ENCODE measurements at regions not wholly inside any gene's neighbourhood (a gene's known extent, or its start where the extent isn't known, plus 50 kb on each side); places are given as distances from the start of the nearest gene placed in this dataset.

- no peak for DNase-seq (ENCODE audit: low read depth)
These were observed 64.2 kb downstream of the GJA1 start for GRCh38 chr6:121499666-121500065.

DNA sequence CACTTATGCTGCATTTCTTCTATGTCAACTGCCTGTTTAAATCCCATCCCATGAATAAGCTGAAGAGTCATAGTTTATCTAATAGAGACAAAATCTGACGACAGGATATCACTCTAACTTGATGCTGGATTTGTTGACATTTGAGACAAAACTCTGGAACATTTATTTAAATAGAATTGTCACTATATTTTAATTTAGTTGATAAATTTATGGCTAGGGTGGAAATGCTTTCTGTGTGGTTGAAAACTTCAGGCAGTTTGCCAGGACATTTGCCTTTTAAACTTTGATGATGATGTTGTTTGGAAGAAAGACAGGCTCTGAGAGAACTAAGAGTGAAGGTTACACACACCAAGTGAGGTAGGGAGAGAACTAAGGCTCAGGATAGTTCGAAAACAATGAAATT lies 68.1 kb downstream of the GJA1 start:
- DNase-seq (ENCODE audit: low read depth): no peak

- peak; percentile 62 for DNase-seq (ENCODE audit: low read depth)
These were observed 68.8 kb downstream of the GJA1 start for GRCh38 chr6:121504227-121504626.

DNA sequence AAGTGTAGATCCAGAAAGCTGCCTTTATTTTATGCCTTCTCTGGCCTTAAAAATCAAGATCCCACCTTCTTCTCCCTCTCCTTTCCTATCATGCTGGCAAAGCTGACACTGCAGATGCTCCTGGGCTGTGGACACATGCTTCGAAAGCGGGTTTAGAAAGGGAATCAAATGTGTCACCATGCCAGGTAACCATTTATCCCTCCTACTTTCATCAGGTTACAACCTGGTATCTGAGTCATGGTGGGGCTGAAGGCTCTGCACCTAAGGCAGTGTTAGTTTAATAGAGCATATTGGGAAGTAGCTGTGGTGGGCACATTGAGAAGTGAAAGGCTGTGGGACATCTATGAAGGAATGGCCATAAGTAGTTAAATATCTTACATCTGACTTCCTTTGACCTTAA lies 69.8 kb downstream of the GJA1 start:
- no peak for DNase-seq (ENCODE audit: low read depth)

DNA sequence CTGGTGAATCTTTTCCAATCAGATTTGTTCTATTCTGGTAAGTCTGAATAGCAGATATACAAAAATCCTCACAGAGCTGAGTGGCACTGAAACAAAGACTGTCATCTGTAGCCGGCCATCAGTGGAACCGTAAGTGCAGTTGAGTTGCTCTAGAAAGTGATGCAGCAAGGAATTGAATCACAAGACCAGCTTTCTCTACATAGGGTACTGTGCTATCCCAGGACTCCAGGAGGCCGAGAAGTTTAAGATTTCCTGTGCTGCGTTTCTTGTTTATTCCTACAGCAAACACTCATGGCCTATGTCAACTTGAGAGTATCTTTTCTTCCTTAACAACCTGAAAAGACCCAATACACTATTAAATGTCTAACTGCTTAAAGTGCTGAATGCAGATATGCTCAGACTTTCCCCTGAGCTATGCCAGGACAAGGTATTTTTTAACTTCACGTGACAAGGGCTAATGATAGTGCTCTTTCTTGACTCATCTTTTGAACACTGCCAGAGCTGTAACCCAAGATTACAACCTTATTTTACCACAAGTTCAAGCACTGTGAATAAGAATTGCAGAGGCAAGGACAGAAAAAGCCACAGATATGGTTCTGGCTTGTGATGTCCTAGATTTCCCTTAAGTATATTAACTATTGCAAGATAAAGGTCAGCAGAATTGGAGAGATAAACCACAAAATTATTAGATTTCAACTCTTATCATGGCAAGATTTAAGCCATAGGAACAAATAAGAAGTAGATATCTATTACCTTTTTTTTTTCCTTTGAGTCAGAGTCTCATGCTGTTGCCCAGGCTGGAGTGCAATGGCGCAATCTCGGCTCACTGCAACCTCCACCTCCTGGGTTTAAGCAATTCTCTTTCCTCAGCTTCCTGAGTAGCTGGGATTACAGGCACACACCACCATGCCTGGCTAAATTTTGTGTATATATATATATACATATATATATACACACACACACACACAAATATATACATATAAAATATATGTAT lies 71.6 kb downstream of the GJA1 start:
- DNase-seq (ENCODE audit: low read depth): peak; percentile 51

DNA sequence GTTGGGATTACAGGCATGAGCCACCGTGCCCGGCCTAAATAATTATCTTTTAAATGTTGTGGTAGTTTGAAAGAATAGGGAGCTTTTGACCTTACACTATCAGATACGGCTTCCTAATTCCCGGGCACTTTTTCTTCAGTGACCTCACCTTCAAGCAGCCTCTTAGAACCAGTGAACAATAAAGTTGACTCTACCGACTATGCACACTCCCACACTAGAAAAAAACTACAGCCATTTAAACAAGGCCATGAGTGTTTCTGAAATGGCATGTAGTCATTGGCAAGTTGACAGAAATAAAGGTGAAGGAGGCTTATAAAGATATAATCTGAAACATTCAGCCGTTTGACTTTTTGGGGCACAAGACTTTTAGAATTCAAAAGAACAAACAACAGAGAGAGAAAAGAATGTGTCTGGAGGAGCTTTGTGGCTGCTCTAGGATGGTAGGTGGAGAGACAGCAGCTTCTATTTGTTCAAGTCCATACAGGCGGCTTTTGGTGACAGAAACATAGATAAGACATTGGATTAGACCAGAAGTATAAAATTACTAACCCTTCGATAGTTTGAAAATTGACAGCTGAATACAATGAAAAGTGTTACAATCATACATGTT lies 75.2 kb downstream of the GJA1 start:
- peak; percentile 47 for DNase-seq (ENCODE audit: low read depth)

DNA sequence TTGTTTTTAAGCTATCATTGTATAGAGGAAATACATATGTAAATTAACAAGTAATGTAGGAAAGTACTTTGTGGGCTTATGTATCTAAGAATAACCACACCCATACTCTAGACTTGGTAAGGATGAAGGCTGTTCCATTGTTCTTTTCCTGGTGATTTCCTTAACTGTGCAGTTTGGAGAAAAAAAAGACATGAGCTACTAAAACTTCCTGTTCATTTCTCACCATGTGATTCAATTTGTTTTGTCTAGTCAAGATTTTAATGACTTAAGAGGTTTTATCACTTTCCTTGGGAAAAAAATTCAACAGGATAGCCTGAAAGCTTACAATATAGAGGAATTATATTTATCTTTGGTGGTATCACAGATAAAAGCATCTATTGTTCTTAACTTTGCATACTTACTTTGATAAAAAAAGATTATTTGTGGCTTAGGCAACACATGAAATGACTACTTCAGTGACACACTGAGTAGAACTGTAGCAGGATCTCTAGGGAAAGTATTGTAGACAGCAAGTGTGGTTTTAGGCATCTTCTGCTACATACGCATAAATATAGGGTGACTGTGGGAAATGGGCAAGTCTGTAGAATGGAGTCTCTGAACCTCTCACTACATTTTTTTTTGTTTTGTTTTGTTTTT lies 80.3 kb downstream of the GJA1 start:
- peak; percentile 57 for DNase-seq (ENCODE audit: low read depth)

DNA sequence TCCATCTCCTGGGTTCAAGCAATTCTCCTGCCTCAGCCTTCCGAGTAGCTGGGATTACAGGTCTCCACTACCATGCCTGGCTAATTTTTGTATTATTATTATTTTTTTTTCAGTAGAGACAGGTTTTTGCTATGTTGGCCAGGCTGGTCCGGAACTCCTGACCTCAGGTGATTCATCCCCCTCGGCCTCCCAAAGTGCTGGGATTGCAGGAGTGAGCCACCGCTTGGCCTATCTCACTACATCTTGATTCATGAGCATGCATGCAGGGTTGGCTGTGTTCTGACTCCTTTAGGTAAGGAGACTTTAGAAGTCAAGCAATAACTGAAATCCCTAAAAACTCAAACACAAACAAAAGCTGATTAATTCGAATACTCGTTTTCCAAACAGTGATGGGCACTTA lies 80.9 kb downstream of the GJA1 start:
- DNase-seq (ENCODE audit: low read depth): peak; percentile 72

DNA sequence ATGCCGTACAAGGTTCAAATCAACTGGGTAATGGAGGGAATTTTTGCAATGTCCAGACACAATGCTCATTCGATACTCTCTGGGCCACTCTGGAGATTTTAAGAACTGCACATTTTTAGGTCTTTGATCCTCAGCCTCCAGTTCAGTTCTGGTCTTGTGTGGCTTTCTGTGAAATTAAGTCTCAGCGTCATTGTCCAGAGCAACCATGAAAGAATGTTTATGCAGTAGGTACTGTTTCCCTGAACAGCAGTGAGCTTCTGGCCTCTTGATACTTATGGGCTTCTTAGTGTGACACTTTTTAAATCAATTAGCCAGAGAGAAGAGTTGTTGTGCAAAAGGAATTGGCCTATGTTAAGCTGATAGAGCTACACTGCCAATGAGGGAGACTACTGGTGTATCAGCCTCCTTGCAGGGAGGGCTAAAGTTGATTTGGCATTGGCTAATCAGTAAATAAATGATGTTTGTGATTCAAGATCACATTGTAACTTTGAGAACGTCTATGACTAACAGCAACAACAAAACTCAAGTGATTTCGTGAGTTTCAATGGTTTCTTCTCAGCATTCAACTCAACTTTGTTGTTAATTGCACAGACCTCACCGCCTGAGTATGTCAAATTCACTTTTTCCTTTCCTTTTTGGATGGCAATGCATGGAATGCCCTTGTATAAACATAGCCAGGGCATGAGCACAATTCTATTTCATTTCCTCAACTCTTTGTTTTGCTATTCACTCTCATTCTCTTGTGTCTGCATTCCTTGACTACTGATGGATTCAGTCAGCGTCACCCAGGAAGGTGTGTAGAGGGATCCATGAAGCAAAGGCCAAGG lies 85.1 kb downstream of the GJA1 start:
- peak; percentile 80 for DNase-seq (ENCODE audit: low read depth)

DNA sequence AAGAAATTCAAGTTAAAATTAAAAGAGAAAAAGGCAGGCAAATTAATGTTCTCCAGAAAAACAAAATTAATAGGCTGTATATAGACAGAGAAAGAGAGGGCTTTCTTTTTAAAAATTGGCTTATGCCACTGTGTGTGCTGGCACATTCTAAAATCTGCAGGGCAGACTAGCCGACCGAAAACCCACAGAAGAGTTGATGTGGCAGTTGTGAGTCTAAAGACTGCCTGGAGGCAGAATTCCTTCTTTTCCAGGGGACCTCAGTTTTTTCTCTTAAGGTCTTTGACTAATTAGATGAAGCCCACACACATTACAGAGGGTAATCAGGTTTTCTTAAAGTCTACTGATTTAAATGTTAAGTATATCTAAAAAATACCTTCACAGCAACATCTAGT lies 85.7 kb downstream of the GJA1 start:
- DNase-seq (ENCODE audit: low read depth): no peak

DNA sequence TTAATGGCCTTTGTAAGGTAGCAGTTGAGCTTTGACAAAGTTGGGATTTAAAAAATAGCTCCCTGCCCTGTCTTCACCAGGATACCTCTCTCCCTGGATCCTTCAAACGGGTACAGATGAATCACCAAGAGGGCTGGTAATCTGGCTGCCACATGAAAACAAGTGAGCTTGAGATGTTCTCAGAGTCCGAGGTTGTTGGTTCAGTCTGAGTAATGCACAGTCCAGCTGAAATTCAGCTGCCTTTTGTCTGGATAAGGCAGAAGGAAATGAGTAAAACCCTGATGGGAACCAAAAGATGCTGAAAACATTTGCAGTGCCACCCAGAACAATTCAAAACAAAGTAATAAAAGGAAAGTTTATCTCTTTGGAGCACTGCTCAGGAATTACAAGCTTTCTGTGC lies 86.8 kb downstream of the GJA1 start:
- DNase-seq (ENCODE audit: low read depth): peak; percentile 95

DNA sequence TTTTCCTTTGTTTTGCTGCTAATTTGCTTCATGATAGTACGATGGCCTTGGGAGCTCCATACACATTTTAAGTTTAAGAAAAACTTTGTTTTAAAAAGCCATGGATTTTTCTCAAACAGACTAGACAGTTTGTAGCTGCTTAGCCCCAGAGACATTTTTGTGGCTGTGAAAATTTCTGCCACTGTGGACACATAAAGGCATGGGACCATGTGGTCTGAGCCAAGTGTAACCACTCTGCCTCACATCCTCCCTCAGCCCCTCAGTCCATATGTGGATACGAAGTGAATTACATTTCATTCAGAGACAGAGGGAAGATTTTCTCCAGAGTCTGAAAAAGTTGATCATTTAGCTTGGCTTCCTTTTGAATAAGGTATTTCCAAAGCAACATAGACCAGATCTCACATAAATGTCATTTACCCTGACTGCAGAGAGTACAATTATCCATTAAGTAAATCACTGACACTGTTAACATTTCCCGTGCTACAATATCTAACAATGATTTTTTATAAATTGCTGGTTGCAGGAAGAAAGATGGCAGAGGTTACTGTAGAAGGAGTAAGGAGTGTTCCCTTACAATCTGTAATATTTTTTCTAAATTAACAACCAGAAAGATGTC lies 87.4 kb downstream of the GJA1 start:
- peak; percentile 67 for DNase-seq (ENCODE audit: low read depth)

GRCh38 chr6:121523628-121524027 lies 88.2 kb downstream of the GJA1 start:
- peak; percentile 38 for DNase-seq (ENCODE audit: low read depth)

GRCh38 chr6:121526282-121526681 lies 90.8 kb downstream of the GJA1 start:
- no peak for DNase-seq (ENCODE audit: low read depth)

GRCh38 chr6:121531658-121532169 lies 96.3 kb downstream of the GJA1 start:
- DNase-seq (ENCODE audit: low read depth): no peak

- DNase-seq (ENCODE audit: low read depth): no peak
These were observed 97.9 kb downstream of the GJA1 start for GRCh38 chr6:121533321-121533841.

GRCh38 chr6:121535777-121536176 lies 100.3 kb downstream of the GJA1 start:
- DNase-seq (ENCODE audit: low read depth): no peak

DNA sequence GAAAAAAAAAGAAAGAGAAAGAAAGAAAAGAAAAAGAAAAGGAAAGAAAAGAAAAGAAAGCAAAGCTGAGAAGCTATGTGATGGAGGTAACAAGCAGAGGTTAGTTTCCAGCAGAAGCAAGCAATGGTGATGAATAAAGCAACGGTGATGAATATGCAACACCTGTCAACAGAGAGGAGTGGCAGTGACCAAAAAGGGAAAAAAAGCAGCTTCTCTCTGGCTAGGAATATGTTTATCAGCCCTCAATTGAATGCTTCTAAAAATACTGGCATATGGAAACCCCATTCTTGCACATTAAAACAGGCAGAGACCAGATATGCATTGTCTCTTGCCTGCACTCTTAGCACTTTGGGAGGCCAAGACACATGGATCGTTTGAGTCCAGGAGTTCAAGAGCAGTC lies 100.9 kb downstream of the GJA1 start:
- no peak for DNase-seq (ENCODE audit: low read depth)

DNA sequence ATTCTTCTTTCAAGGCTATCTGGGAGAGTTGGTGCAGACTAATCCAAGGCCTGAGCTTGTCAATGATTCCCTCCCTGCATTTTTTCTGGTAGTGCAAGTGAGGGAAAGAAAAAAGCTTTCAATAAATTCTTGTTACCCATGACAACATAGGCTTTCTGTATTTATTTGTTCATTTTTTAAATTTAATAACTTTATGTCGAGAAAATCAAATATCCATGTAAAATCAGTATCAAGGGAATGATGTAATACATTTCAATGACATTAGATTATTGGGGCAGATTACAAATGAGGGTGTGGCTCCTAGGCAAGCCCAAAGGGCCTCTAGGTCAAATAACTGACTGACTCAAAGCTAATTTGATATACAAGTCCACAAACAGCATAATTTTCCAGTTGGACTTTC lies 104.0 kb downstream of the GJA1 start:
- DNase-seq (ENCODE audit: low read depth): no peak

DNA sequence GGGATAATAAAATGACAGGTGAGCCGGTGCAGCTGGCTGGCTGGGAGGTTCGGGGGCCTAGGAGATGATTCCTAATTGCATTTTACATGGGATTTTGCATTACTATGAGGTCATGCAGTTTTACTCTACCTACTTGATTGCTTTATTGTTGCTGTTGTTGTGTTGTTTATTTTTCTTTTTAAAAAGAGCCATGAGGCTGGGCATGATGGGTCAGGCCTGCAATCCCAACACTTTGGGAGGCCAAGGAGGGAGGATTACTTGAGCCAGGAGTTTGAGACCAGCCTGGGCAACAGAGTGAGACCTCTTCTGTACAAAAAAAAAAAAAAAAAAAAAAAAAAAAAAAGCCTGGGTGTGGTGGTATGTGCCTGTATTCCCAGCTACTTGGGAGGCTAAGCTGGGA lies 104.8 kb downstream of the GJA1 start:
- no peak for DNase-seq (ENCODE audit: low read depth)

DNA sequence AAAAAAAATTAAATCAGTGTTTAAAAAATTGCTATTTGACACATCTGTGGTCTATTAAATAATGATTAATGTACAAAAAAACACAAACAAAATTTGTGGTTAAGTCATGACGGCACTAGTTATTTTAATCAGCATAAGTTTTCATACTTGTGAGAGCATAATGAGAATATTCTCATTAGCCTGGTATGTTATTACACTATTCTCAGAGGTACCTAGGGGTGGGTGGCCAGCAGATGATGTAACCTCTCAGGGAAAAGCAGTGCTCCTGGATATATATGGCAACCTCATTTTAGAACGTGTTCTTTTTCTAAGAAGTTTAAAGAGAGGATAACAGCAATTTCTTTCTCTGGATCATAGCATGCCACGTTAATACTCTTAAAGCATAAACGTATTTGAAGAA lies 109.2 kb downstream of the GJA1 start:
- DNase-seq (ENCODE audit: low read depth): no peak

Data from Daoy (cell line).